ENCODE measurements at regions not wholly inside any gene's neighbourhood (a gene's known extent, or its start where the extent isn't known, plus 50 kb on each side); places are given as distances from the start of the nearest gene placed in this dataset.

GRCh38 chr5:125776656-125777139, 646.5 kb upstream of the GRAMD2B start:
- intact Hi-C loops (cut with DNase I), result no loop called here
- ATAC-seq (no peak), DNase-seq (no peak)

- DNase-seq (no peak), ATAC-seq (no peak)
- intact Hi-C loops (cut with DNase I), result no loop called here
Observed at GRCh38 chr5:125778791-125779190, 644.4 kb upstream of the GRAMD2B start.

- intact Hi-C loops (cut with DNase I), result no loop called here
- no peak for ATAC-seq
- no peak for DNase-seq
Observed at GRCh38 chr5:125785407-125785806, 637.8 kb upstream of the GRAMD2B start.

GRCh38 chr5:125786021-125786420, 637.2 kb upstream of the GRAMD2B start:
- DNase-seq (no peak), ATAC-seq (no peak)
- intact Hi-C loops (cut with DNase I), result no loop called here

GRCh38 chr5:125793470-125793869, 629.7 kb upstream of the GRAMD2B start:
- DNase-seq (no peak), ATAC-seq (no peak)
- intact Hi-C loops (cut with DNase I), result no loop called here

- ATAC-seq, result no peak
- intact Hi-C loops (cut with DNase I), result no loop called here
- no peak for DNase-seq
Observed at GRCh38 chr5:125794922-125795321, 628.3 kb upstream of the GRAMD2B start.

GRCh38 chr5:125798307-125798706, 624.9 kb upstream of the GRAMD2B start:
- DNase-seq, result no peak
- intact Hi-C loops (cut with DNase I), result no loop called here
- no peak for ATAC-seq

- intact Hi-C loops (cut with DNase I), result no loop called here
- ATAC-seq (no peak), DNase-seq (no peak)
Observed at GRCh38 chr5:125812651-125813050, 610.6 kb upstream of the GRAMD2B start.

- intact Hi-C loops (cut with DNase I), result no loop called here
- no peak for DNase-seq
- no peak for ATAC-seq
Observed at GRCh38 chr5:125813221-125813974, 609.8 kb upstream of the GRAMD2B start.

- intact Hi-C loops (cut with DNase I), result no loop called here
- ATAC-seq, result no peak
- no peak for DNase-seq
Observed at GRCh38 chr5:125814119-125814518, 609.1 kb upstream of the GRAMD2B start.

- intact Hi-C loops (cut with DNase I), result no loop called here
- DNase-seq (no peak), ATAC-seq (no peak)
Observed at GRCh38 chr5:125823572-125823971, 599.6 kb upstream of the GRAMD2B start.

- intact Hi-C loops (cut with DNase I), result no loop called here
- DNase-seq (no peak), ATAC-seq (no peak)
Observed at GRCh38 chr5:125826214-125826613, 597.0 kb upstream of the GRAMD2B start.

GRCh38 chr5:125829349-125829748, 593.9 kb upstream of the GRAMD2B start:
- ATAC-seq (no peak), DNase-seq (no peak)
- intact Hi-C loops (cut with DNase I), result no loop called here

GRCh38 chr5:125833398-125833797, 589.8 kb upstream of the GRAMD2B start:
- intact Hi-C loops (cut with DNase I), result no loop called here
- no peak for ATAC-seq
- DNase-seq, result no peak

- intact Hi-C loops (cut with DNase I), result no loop called here
- ATAC-seq (no peak), DNase-seq (no peak)
Observed at GRCh38 chr5:125834438-125835115, 588.6 kb upstream of the GRAMD2B start.

- DNase-seq (peak; percentile 38), ATAC-seq (peak; percentile 76 to 84)
- intact Hi-C loops (cut with DNase I), result no loop called here
Observed at GRCh38 chr5:125835293-125836172, 587.7 kb upstream of the GRAMD2B start.

GRCh38 chr5:125836256-125836655, 587.0 kb upstream of the GRAMD2B start:
- intact Hi-C loops (cut with DNase I), result no loop called here
- no peak for ATAC-seq
- no peak for DNase-seq

GRCh38 chr5:125837866-125838265, 585.3 kb upstream of the GRAMD2B start:
- intact Hi-C loops (cut with DNase I), result no loop called here
- ATAC-seq (no peak), DNase-seq (no peak)

- intact Hi-C loops (cut with DNase I), result no loop called here
- ATAC-seq, result no peak
Observed at GRCh38 chr5:125847561-125847960, 575.6 kb upstream of the GRAMD2B start.

GRCh38 chr5:125848751-125849150, 574.5 kb upstream of the GRAMD2B start:
- intact Hi-C loops (cut with DNase I), result no loop called here

More at GRCh38 chr5:125847561-125847960, 575.6 kb upstream of the GRAMD2B start:
- DNase-seq, result no peak

More at GRCh38 chr5:125848751-125849150, 574.5 kb upstream of the GRAMD2B start:
- ATAC-seq, result no peak
- DNase-seq, result no peak

All from left cardiac atrium (tissue), 4 donors.